NCI-H2107 treated with DMSO at 0.1 percent for 48 hours (cell line): ENCODE measurements at regions not wholly inside any gene's neighbourhood (a gene's known extent, or its start where the extent isn't known, plus 50 kb on each side); places are given as distances from the start of the nearest gene placed in this dataset.

Source experiments
- DNase-seq: peaks from one replicate; lab custom pipeline; 2025; ENCODE audit not compliant: unreplicated experiment; lab: John Stamatoyannopoulos, UW

DNA sequence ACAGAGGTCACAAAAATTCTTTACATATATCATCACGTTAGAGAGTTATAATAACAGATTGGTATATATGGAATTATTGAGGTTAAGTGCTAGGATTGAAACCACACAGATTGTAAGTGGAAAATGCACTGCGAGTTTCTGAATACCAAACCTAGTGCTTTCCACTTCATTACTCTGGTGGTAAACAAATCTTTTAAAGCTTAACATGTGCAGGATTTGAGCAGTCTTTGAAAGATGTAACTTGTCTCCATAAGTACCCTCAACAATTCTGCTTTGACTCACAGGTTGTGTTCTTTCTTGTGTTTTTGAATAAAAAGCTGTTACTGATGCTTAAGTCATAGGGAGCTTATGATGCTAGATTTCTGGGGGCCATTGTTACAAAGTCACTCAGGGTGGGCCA, 314.7 kb upstream of the DACH1 start:
- no peak for DNase-seq

DNA sequence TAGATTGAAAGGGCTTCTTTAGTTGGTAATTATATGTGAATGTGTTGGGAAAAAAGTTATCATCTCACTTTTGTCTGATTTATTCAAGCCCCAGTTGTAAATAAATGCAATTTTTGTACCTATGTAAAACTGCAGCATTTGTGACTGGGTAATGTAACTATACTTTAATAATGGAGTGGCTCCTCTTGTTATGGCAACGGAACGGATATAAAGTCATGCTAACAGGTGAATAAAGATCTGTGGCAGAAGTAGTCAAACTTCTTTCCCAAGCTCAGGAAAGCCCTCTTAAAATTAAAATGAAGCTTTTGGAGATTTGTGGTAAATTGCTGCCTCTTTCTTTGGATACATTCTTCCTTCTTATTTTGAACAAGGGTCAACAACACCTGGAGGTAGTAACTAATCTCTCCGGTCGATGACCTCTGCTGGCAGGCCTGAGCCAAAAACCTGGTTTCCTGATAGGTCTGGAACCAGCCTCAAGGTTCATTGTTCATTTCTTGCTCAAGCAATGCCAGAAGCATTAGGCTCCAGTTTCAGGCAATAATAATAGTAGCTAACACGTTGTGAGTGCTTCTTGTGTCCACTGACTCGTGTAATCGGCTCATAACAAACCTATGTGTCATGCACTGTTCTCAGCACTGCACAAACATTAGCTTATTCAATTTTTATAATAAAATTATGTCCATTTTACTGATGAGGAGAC, 313.4 kb upstream of the DACH1 start:
- no peak for DNase-seq

DNA sequence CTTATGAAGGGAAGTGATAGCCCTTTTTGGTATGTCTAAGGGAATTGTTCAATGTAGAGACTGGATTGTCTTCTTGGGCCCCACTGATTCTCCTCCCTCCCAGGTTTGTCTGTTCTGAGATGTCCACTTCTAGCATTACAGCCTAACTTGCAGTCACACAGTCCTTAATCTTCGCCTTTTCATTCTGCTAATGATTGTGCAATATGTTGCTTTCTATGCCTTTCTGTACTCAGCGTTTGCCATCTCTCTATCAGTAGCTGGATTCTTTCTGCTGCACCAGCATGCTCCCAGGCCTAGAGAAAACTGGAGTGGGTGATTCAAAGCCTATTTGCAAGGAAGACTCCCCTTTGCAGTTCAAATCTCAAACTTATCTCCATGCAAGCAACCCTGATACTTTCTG, 307.5 kb upstream of the DACH1 start:
- DNase-seq, result no peak

- DNase-seq, result no peak
These were observed 303.6 kb upstream of the DACH1 start for GRCh38 chr13:72170571-72170970.

GRCh38 chr13:72168126-72168855, 301.3 kb upstream of the DACH1 start:
- DNase-seq, result no peak

DNA sequence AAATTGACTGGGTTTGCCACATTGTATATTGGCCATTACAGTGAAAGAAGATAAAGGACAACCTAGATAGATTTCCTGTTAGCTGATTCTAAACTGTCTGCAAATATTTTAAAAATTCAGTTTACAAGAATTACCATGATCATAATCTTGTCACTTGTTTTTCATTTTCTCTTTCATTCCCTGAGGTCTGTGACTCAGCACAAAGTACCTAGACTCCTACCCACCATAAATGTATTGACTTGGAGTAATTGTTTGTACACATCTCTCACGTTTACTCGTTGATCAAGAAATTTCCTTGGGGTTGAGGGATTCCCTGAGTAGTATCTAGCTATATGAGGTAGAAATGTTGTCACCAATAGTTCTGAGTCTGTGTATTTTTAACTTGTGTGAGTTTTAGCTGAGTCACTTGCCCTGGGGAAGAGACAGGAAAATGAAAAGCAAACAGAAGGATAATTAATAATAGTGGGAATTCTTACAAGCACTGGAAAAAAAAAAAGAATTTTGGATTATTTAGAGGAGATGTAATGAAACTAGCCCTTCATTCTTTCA, 299.2 kb upstream of the DACH1 start:
- DNase-seq, result no peak

DNA sequence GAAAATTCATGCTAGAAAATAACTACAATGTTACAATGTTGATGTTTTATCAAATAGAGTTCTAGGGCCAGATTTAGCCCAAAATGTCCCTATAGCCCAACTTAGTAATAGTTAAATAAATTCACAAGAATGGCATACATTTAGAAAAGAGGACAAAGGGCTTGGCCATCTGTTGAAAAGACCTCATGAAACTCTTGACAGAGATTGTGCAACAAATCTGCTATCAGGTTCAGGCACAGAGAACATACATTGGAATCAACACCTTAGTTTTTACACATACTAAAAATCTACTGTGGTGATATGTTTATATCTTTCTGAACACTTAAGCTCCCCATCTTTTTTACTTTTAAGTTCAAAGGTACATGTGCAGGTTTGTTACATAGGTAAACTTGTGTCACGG, 298.3 kb upstream of the DACH1 start:
- no peak for DNase-seq

GRCh38 chr13:72164811-72165210, 297.8 kb upstream of the DACH1 start:
- no peak for DNase-seq

- DNase-seq, result no peak
These were observed 296.7 kb upstream of the DACH1 start for GRCh38 chr13:72163678-72164077.

GRCh38 chr13:72160977-72161376, 294.0 kb upstream of the DACH1 start:
- no peak for DNase-seq

DNA sequence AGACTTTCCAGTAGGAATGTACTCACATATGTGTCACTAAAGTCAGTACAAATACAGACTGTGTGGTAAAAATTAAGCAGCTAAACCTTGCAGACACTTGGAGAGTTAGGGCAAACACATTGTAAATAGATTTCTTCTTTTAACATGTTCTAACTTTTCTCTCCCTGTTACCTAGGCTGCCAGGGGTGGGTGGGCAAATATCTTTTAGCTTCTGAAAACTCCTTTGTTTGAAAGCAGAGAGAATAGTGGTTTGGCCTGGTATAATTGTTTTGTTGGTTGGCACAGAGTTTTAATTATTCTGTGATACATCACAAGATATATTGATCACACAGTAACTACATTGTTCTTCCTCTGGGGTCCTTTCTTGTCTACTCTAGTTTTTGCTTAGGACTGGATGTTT, 289.8 kb upstream of the DACH1 start:
- no peak for DNase-seq

GRCh38 chr13:72153272-72153671, 286.3 kb upstream of the DACH1 start:
- DNase-seq, result no peak

DNA sequence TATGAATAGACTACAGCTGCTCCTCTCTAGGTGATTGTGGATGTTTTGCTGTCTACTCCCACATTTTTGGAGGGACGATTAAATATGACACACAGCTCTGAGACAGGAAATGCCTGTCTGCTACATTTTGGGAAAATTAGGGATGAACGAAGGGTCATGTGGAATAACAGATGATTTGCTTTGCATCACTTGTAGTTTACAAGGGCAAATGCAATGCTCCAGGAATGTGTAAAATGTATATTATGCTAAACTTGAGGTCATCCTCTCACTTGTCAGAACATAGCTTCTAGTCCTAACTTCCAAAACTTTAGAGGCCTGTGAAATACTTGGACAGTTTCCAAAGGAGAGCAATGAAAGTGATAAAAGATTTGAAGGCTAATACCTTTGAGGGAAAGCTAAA, 284.2 kb upstream of the DACH1 start:
- no peak for DNase-seq

DNA sequence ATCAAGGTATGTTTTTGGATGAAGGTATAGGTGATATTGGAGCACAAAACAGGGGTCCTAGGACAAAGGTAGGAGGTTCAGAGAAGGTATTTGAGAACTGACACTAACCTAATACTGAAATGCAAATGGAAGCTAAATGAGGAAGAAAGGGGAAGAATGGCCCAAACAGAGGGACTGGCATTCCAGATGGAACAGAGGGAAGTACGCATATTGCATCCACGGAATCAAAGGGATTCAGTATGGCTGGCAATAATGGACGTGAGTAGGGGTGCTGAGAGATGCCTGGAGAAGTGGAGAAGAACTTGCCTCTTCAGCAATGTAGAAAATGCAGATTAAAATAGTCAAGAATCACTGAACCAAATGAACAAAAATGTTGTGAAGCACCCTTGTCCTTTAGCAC, 283.5 kb upstream of the DACH1 start:
- no peak for DNase-seq

- no peak for DNase-seq
These were observed 282.7 kb upstream of the DACH1 start for GRCh38 chr13:72149701-72150100.

DNA sequence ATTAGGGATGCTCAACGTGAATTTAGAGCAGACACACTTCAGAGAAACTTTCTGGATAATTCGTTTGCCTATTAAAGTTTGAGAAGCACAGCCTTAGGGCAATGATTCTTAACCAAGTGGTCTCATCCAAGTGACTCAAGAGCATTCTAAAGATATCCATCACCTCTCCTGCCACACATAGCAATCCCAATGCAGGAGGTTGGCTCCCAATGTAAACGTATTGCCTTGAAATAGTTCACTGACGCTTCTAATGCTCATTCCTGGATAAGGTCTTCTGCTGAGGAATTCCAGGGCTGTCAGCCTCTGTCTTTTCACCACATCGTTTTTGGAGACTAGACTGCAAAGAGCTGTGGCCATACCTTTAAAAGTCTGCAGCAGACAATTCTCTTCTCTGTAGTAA, 279.8 kb upstream of the DACH1 start:
- DNase-seq, result no peak

- no peak for DNase-seq
These were observed 278.4 kb upstream of the DACH1 start for GRCh38 chr13:72145383-72145782.

DNA sequence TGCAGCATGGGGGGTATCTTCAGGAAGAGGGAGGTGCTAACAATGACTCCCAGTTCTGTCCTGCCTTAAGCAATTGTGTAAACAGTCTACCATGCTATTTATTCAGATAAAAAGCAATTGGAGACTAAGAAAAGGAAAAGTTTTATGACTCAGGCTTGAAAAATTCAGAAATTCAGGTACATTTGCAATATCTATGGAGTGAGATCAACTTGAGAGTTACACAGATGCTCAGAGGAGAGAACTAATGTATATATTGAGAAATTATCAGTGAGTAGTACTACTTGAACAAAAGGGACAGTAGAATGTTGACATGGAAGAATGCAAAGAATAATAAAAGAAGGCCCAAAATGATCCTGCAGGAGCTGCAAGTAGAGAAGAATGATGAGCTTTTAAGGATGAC, 277.6 kb upstream of the DACH1 start:
- DNase-seq, result no peak

- DNase-seq, result no peak
These were observed 275.0 kb upstream of the DACH1 start for GRCh38 chr13:72141855-72142519.

DNA sequence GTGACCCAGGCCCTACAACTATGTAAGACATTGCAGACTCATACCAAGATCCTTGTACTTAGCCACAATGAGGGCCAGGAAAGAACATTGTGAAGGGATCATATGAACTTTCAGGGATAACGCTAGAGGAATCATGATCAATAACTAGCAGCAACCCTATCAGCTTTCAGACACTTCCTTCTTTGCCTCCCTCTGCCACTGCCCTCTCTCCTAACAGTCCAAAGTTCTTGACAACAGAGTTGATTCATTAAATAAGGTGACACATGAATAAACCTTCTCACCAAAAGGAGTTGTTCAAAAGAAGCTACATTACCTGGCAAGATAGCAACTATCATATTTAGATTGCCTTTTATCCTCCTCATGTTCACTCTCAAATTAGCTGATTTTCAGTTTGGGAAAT, 272.2 kb upstream of the DACH1 start:
- no peak for DNase-seq

GRCh38 chr13:72132075-72132474, 265.1 kb upstream of the DACH1 start:
- no peak for DNase-seq

DNA sequence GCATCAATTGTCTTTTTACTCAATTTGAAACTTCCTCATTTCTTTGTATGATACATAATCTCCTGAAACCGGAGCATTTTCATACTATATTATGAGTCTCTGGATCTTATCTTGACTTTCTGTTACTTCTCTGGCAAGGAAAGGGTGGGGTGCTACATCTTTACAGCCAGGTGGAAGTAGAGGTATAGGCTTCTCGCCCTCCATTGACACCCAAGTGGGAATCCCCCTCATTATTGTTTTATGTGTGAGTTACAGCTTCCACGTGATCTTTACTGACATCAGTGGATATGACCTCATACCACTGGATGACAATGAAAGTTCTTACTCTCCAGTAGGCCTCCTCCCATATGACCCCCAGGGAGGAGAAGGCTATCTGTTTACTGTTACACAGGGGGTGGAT, 262.1 kb upstream of the DACH1 start:
- DNase-seq, result no peak
